ENCODE measurements at regions not wholly inside any gene's neighbourhood (a gene's known extent, or its start where the extent isn't known, plus 50 kb on each side); places are given as distances from the start of the nearest gene placed in this dataset.

- H3K9me3 ChIP-seq: no peaks in the 10 kb centered on the region
- H3K27ac ChIP-seq: no peak overlapping the region
- intact Hi-C loops (cut with DNase I): no loop called here
- no peak overlapping the region for H3K4me3 ChIP-seq
- peaks cover 0 to 21% (median 0%) of the 10 kb centered on the region in 4 donors for H3K4me1 ChIP-seq
- TF ChIP-seq POLR2A (IDR thresholded peaks at IDR 0.05) (no peak), CTCF (IDR thresholded peaks at IDR 0.05) (no peak)
- DNase-seq (no peak), ATAC-seq (no peak)
- no peaks in the 10 kb centered on the region for H3K36me3 ChIP-seq
- no peaks in the 10 kb centered on the region for H3K27me3 ChIP-seq
- 71% methylated on average over 4 of the region's 4 CpGs for WGBS (ENCODE audit: insufficient coverage, low coverage, low lambda C conversion rate, missing lambda C conversion rate)
These were observed 189.9 kb downstream of the ZC3H11B start for GRCh38 chr1:219422811-219423598.

GRCh38 chr1:219420913-219421312, 192.0 kb downstream of the ZC3H11B start:
- DNase-seq: no peak
- H3K4me1 ChIP-seq: peaks cover 0 to 21% (median 0%) of the 10 kb centered on the region in 4 donors
- no peaks in the 10 kb centered on the region for H3K27me3 ChIP-seq
- H3K4me3 ChIP-seq: no peak overlapping the region
- H3K36me3 ChIP-seq: no peaks in the 10 kb centered on the region
- H3K27ac ChIP-seq: peak overlapping the region in 1 of 3 donors; percentile 26
- TF ChIP-seq CTCF (IDR thresholded peaks at IDR 0.05): no peak
- intact Hi-C loops (cut with DNase I): no loop called here
- H3K9me3 ChIP-seq: no peaks in the 10 kb centered on the region
- peak in 3 of 4 donors; percentile 21 to 64 (median 53) for ATAC-seq

DNA sequence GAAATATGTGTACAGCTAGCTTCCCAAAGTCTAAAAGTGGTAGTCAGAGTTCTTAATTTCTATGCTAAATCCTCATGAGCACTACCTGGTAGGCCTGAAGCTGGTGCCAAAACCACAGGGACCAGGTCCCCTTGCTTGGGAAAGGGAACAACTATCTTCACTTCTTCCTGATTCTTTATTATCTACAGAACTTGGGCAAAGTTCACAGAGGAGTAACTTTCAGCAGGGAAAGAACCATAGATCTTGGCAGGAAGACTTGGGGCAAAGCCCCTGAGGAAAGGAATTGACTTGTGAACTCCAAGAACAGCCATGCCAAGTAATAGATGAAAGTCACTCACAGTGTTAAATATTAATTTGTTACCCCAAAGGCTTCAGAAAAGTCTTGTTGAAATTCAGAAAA, 193.0 kb downstream of the ZC3H11B start:
- Histone ChIP-seq H3K9me3 (no peaks in the 10 kb centered on the region), H3K4me1 (peaks cover 0 to 21% (median 0%) of the 10 kb centered on the region in 4 donors), H3K27me3 (no peaks in the 10 kb centered on the region), H3K4me3 (no peak overlapping the region), H3K36me3 (no peaks in the 10 kb centered on the region), H3K27ac (peak overlapping the region in 1 of 3 donors; percentile 33)
- intact Hi-C loops (cut with DNase I): no loop called here
- TF ChIP-seq POLR2A (IDR thresholded peaks at IDR 0.05): no peak
- no peak for TF ChIP-seq CTCF (IDR thresholded peaks at IDR 0.05)
- no peak for DNase-seq
- ATAC-seq: peak in 2 of 4 donors; percentile 26 to 64

- Histone ChIP-seq H3K4me1 (peaks cover 0 to 21% (median 0%) of the 10 kb centered on the region in 4 donors), H3K27me3 (no peaks in the 10 kb centered on the region), H3K4me3 (no peak overlapping the region), H3K9me3 (no peaks in the 10 kb centered on the region), H3K27ac (no peak overlapping the region), H3K36me3 (no peaks in the 10 kb centered on the region)
- 80% methylated on average over 1 of the region's 1 CpG for WGBS (ENCODE audit: insufficient coverage, low coverage, low lambda C conversion rate, missing lambda C conversion rate)
- no peak for DNase-seq
- TF ChIP-seq POLR2A (IDR thresholded peaks at IDR 0.05): no peak
- TF ChIP-seq CTCF (IDR thresholded peaks at IDR 0.05): no peak
- intact Hi-C loops (cut with DNase I): no loop called here
- no peak for ATAC-seq
These were observed 193.8 kb downstream of the ZC3H11B start for GRCh38 chr1:219419065-219419464.
